NT2/D1 (cell line): ENCODE measurements at regions not wholly inside any gene's neighbourhood (a gene's known extent, or its start where the extent isn't known, plus 50 kb on each side); places are given as distances from the start of the nearest gene placed in this dataset.

ENCODE experiments used
- SUZ12 ChIP-seq: IDR thresholded peaks from 2 replicates; pipeline ENCODE4 v1.6.1; 2011; ENCODE audit not compliant: insufficient read length, insufficient read depth; ENCODE audit errors: extremely low read depth
- ZNF274 ChIP-seq: IDR thresholded peaks from 2 replicates; pipeline ENCODE4 v1.6.1; 2011; ENCODE audit warnings: mild to moderate bottlenecking, low read depth, low read length

- no peak for TF ChIP-seq SUZ12
- no peak for TF ChIP-seq ZNF274
These were observed 212.3 kb upstream of the DPYD start for GRCh38 chr1:98133131-98133530.
